HEK293T (cell line): ENCODE measurements at regions not wholly inside any gene's neighbourhood (a gene's known extent, or its start where the extent isn't known, plus 50 kb on each side); places are given as distances from the start of the nearest gene placed in this dataset.

Experiments
- BHLHE40 ChIP-seq: fragments of 450-650 bp; IDR thresholded peaks from 2 replicates; pipeline ENCODE4 v1.6.1; 2016; ENCODE audit warnings: mild to moderate bottlenecking, moderate library complexity, borderline replicate concordance
- ELF4 ChIP-seq: fragments of 450-650 bp; IDR thresholded peaks from 2 replicates; pipeline ENCODE4 v1.6.1; 2017; ENCODE audit warnings: antibody characterized with exemption
- SP1 ChIP-seq: fragments of 450-650 bp; IDR thresholded peaks from 2 replicates; pipeline ENCODE4 v1.6.1; 2017
- TF ChIP-seq, protein P1 (sequence below): fragments of 450-650 bp; IDR thresholded peaks from 2 replicates; pipeline ENCODE4 v1.6.1; 2016

DNA sequence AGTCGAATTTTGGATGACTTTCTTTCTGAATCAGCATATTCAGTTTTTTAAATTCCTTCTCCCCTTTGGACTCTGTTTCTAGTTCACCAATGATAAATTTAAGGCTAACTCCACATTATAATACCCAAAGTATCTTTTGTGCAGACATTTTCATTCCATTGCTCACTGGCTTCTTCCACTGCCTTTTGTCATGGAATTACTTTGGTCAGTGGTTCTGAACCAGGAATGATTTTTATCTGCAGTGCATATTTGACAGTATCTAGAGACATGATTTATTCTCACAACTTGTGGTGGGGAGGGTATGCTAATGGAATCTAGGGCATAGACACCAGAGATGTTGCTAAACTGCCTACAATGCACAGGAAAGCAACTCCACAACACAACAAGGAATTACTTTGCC, 234.4 kb upstream of the PRKD1 start:
- TF ChIP-seq SP1: no peak
- TF ChIP-seq, protein P1, sequence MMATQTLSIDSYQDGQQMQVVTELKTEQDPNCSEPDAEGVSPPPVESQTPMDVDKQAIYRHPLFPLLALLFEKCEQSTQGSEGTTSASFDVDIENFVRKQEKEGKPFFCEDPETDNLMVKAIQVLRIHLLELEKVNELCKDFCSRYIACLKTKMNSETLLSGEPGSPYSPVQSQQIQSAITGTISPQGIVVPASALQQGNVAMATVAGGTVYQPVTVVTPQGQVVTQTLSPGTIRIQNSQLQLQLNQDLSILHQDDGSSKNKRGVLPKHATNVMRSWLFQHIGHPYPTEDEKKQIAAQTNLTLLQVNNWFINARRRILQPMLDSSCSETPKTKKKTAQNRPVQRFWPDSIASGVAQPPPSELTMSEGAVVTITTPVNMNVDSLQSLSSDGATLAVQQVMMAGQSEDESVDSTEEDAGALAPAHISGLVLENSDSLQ: no peak
- no peak for TF ChIP-seq ELF4
- no peak for TF ChIP-seq BHLHE40
